Mesenchymal stem cell (in vitro differentiated cells and primary cell): ENCODE measurements at regions not wholly inside any gene's neighbourhood (a gene's known extent, or its start where the extent isn't known, plus 50 kb on each side); places are given as distances from the start of the nearest gene placed in this dataset.

Experiments used
- DNase-seq: peaks from one replicate; pipeline ENCODE4 v3.0.0-alpha.2; 2013
- H2AFZ ChIP-seq: one replicate; pipeline ENCODE4 v1.6.1; 2013; ENCODE audit warnings: low read depth, mild to moderate bottlenecking, control low read depth, inconsistent platforms, low read length, moderate library complexity
- H2AK5ac ChIP-seq: 2 replicates; pipeline ENCODE4 v1.6.1; 2013; ENCODE audit warnings: low read length, moderate library complexity, mild to moderate bottlenecking, inconsistent platforms; ENCODE audit not compliant: severe bottlenecking
- H2BK120ac ChIP-seq: one replicate; pipeline ENCODE4 v1.6.1; 2013; ENCODE audit warnings: low read depth, mild to moderate bottlenecking, inconsistent platforms, low read length, moderate library complexity
- H2BK12ac ChIP-seq, 2 experiments: one replicate each; pipeline ENCODE4 v1.6.1; 2013; ENCODE audit warnings: inconsistent platforms in 2 of 2, low read length in 2 of 2, mild to moderate bottlenecking in 2 of 2, moderate library complexity in 2 of 2, control low read depth in 1 of 2
- H2BK15ac ChIP-seq: one replicate; pipeline ENCODE4 v1.6.1; 2013; ENCODE audit warnings: mild to moderate bottlenecking, low read depth, inconsistent platforms; ENCODE audit not compliant: poor library complexity, severe bottlenecking
- H2BK5ac ChIP-seq: 2 replicates; pipeline ENCODE4 v1.6.1; 2013; ENCODE audit warnings: low read depth, mild to moderate bottlenecking, low read length, control low read depth, inconsistent platforms; ENCODE audit not compliant: poor library complexity, severe bottlenecking
- H3K14ac ChIP-seq, 2 experiments: one replicate each; pipeline ENCODE4 v1.6.1; 2013; ENCODE audit warnings: inconsistent platforms in 2 of 2, low read length in 2 of 2, control low read depth in 1 of 2, mild to moderate bottlenecking in 1 of 2, moderate library complexity in 1 of 2
- H3K18ac ChIP-seq, 2 experiments: one replicate each; pipeline ENCODE4 v1.6.1; 2013; ENCODE audit warnings: inconsistent platforms in 2 of 2, low read length in 2 of 2, control low read depth in 1 of 2, low read depth in 1 of 2, mild to moderate bottlenecking in 1 of 2
- H3K23ac ChIP-seq, 2 experiments: one replicate each; pipeline ENCODE4 v1.6.1; 2013; ENCODE audit warnings: inconsistent platforms in 2 of 2, low read length in 2 of 2, mild to moderate bottlenecking in 2 of 2, moderate library complexity in 2 of 2, control low read depth in 1 of 2
- H3K27ac ChIP-seq: 2 replicates; pipeline ENCODE4 v1.5.1; 2013; ENCODE audit warnings: mild to moderate bottlenecking, moderate library complexity, low read length, control low read depth, inconsistent platforms; ENCODE audit not compliant: poor library complexity, severe bottlenecking
- H3K27me3 ChIP-seq, 2 experiments: 2 replicates each; pipeline versions ENCODE4 v1.6.1 to v1.7.0; 2013; ENCODE audit warnings: low read length in 2 of 2, mild to moderate bottlenecking in 2 of 2, moderate library complexity in 2 of 2, control low read depth in 1 of 2, inconsistent platforms in 1 of 2; ENCODE audit not compliant: control insufficient read depth in 1 of 2, insufficient read depth in 1 of 2
- H3K36me3 ChIP-seq, 2 experiments: 2 replicates each; pipeline versions ENCODE4 v1.6.1 to v1.7.0; 2013; ENCODE audit warnings: low read length in 2 of 2, control low read depth in 1 of 2, inconsistent platforms in 1 of 2, low read depth in 1 of 2, mild to moderate bottlenecking in 1 of 2; ENCODE audit not compliant: insufficient read depth in 2 of 2, control insufficient read depth in 1 of 2
- H3K4ac ChIP-seq, 2 experiments: one replicate each; pipeline ENCODE4 v1.6.1; 2013; ENCODE audit warnings: inconsistent platforms in 2 of 2, low read length in 2 of 2, mild to moderate bottlenecking in 2 of 2, moderate library complexity in 2 of 2, control low read depth in 1 of 2, low read depth in 1 of 2
- H3K4me1 ChIP-seq: 2 replicates; pipeline ENCODE4 v1.6.1; 2013; ENCODE audit warnings: low read depth, low read length, control low read depth; ENCODE audit not compliant: control insufficient read depth, insufficient read depth
- H3K4me2 ChIP-seq: 2 replicates; pipeline ENCODE4 v1.6.1; 2013; ENCODE audit warnings: low read length, mild to moderate bottlenecking, inconsistent platforms; ENCODE audit not compliant: poor library complexity, severe bottlenecking
- H3K4me3 ChIP-seq, 2 experiments: 2 replicates each; pipeline versions ENCODE4 v1.5.1 to v1.7.0; 2013; ENCODE audit warnings: low read length in 2 of 2, mild to moderate bottlenecking in 2 of 2, control low read depth in 1 of 2, low read depth in 1 of 2; ENCODE audit not compliant: insufficient read depth in 1 of 2
- H3K79me1 ChIP-seq: replicated peaks from 2 replicates; pipeline ENCODE4 v1.6.1; 2013; ENCODE audit warnings: mild to moderate bottlenecking, control low read depth, low read length, inconsistent platforms; ENCODE audit not compliant: poor library complexity, severe bottlenecking
- H3K9ac ChIP-seq: 2 replicates; pipeline ENCODE4 v1.7.0; 2013; ENCODE audit warnings: mild to moderate bottlenecking, low read length, moderate library complexity
- H3K9me3 ChIP-seq: 2 replicates; pipeline ENCODE4 v1.7.0; 2013; ENCODE audit warnings: mild to moderate bottlenecking, low read length; ENCODE audit not compliant: control insufficient read depth
- H4K8ac ChIP-seq: one replicate; pipeline ENCODE4 v1.6.1; 2013; ENCODE audit warnings: inconsistent platforms, mild to moderate bottlenecking, low read length, moderate library complexity
- H4K91ac ChIP-seq: one replicate; pipeline ENCODE4 v1.6.1; 2013; ENCODE audit warnings: mild to moderate bottlenecking, low read length, inconsistent platforms
- WGBS: methylation state at CpG from one replicate; pipeline ENCODE4 v1.1.7; 2013; ENCODE audit warnings: mixed read lengths; 5-methylcytosine and 5-hydroxymethylcytosine counted together

DNA sequence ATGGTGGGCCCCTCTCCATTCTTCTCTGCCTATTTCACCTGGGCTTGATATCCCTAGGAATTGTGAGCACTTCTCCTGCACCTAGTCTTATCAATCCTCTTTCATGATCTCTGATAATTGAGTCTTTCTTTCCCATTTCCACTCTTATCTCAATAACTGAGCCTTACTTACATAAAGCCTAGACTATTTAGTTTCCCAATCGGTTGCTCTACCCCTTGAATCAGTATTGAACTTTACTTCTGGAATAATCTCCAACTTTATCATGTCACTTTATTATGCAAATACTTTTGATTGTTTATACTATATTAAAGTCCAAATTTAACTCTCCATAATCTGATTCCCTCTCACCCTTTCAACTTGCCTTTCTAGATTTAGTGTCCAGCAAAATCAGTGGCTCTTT lies 222.7 kb downstream of the SPRY1 start:
- H3K9ac ChIP-seq = no peak overlapping the region
- no peak overlapping the region for H3K18ac ChIP-seq
- no peak overlapping the region for H2BK5ac ChIP-seq
- H3K14ac ChIP-seq = no peak overlapping the region
- H3K4ac ChIP-seq = no peak overlapping the region
- H2BK12ac ChIP-seq = no peak overlapping the region
- H2AK5ac ChIP-seq = no peak overlapping the region
- 90% methylated on average over 1 of the region's 1 CpG for WGBS
- no peak overlapping the region for H3K4me2 ChIP-seq
- no peak overlapping the region for H2BK15ac ChIP-seq
- H2AFZ ChIP-seq = no peak overlapping the region
- H3K36me3 ChIP-seq = no peaks in the 10 kb centered on the region
- H3K4me1 ChIP-seq = no peaks in the 10 kb centered on the region
- H3K27me3 ChIP-seq = no peaks in the 10 kb centered on the region
- no peak overlapping the region for H2BK120ac ChIP-seq
- no peak overlapping the region for H4K91ac ChIP-seq
- H3K9me3 ChIP-seq = no peaks in the 10 kb centered on the region
- H3K27ac ChIP-seq = no peak overlapping the region
- no peaks in the 10 kb centered on the region for H3K79me1 ChIP-seq
- H3K23ac ChIP-seq = no peak overlapping the region
- DNase-seq = no peak
- no peak overlapping the region for H3K4me3 ChIP-seq
- no peak overlapping the region for H4K8ac ChIP-seq

DNA sequence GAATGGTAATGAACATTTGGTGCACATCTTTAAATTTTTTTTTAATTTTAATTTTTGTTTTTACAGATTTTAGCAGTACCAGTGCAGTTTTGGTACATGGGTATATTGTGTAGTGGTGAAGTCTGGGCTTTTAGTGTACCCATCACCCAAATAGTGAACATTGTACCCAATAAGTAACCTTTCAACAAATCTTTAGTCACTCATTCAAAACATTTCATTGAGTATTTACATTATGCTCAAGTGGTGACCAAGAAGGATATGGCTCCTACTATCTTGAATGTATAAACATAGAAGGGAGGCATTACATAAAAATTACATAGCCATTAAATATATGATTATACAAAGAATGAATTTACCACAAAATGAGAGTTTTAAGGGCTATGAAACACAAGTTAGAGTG lies 223.3 kb downstream of the SPRY1 start:
- Histone ChIP-seq H2BK12ac (no peak overlapping the region), H3K36me3 (no peaks in the 10 kb centered on the region), H3K27me3 (no peaks in the 10 kb centered on the region)

DNA sequence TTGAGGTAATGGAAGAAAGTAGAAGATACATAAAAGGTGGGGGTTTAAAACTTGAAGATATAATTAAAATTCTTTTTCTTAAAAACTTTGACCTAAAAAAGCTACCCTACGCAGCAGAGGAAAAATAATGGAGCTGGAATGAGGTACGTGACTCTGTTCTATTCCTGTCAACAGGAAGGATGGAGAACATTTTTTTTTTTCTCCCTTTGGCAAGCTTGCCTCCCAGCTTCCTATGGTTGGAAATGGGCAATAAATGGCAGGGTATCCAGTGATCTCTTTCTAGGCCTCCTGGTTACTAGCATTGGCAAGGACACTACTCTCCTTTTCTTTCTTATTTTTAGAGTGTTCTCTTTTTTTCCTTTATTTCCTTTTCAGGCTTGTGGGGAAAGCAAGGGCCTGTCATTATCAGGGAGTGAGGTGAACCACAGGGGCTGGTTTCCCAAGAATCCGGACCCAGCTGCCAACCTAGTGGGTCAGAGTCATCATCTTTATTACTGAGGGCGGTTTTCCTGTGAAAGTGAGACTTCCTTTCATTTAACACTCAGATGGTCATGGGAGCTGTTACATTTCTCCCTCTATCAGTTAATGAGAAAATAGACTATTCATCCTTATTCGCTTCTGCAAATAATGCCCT lies 224.6 kb downstream of the SPRY1 start:
- no peak overlapping the region for H3K4me3 ChIP-seq
- H3K23ac ChIP-seq = no peak overlapping the region
- no peak overlapping the region for H2BK120ac ChIP-seq
- H2BK15ac ChIP-seq = no peak overlapping the region
- 96% methylated on average over 2 of the region's 5 CpGs for WGBS
- H3K18ac ChIP-seq = peak overlapping the region in 1 of 2 experiments; percentile 19
- peak; percentile 39 for DNase-seq
- H3K14ac ChIP-seq = no peak overlapping the region
- no peak overlapping the region for H2BK5ac ChIP-seq
- no peaks in the 10 kb centered on the region for H3K27me3 ChIP-seq
- no peaks in the 10 kb centered on the region for H3K79me1 ChIP-seq
- no peak overlapping the region for H2AFZ ChIP-seq
- no peak overlapping the region for H3K27ac ChIP-seq
- H3K36me3 ChIP-seq = no peaks in the 10 kb centered on the region
- no peaks in the 10 kb centered on the region for H3K4me1 ChIP-seq
- no peak overlapping the region for H4K8ac ChIP-seq
- H3K9ac ChIP-seq = no peak overlapping the region
- no peak overlapping the region for H2BK12ac ChIP-seq
- no peak overlapping the region for H2AK5ac ChIP-seq
- H3K4me2 ChIP-seq = no peak overlapping the region
- H3K9me3 ChIP-seq = no peaks in the 10 kb centered on the region
- no peak overlapping the region for H4K91ac ChIP-seq
- no peak overlapping the region for H3K4ac ChIP-seq

More for the DNA sequence above, 223.3 kb downstream of the SPRY1 start:
- Histone ChIP-seq H3K4ac (no peak overlapping the region), H4K8ac (no peak overlapping the region), H3K23ac (no peak overlapping the region), H2BK120ac (no peak overlapping the region), H3K4me1 (no peaks in the 10 kb centered on the region), H3K27ac (no peak overlapping the region), H2BK5ac (no peak overlapping the region), H3K14ac (no peak overlapping the region), H3K4me2 (no peak overlapping the region), H2BK15ac (no peak overlapping the region), H3K9me3 (no peaks in the 10 kb centered on the region), H3K18ac (no peak overlapping the region), H3K4me3 (no peak overlapping the region), H4K91ac (no peak overlapping the region), H3K79me1 (no peaks in the 10 kb centered on the region), H2AFZ (no peak overlapping the region), H3K9ac (no peak overlapping the region), H2AK5ac (no peak overlapping the region)
- DNase-seq = no peak

DNA sequence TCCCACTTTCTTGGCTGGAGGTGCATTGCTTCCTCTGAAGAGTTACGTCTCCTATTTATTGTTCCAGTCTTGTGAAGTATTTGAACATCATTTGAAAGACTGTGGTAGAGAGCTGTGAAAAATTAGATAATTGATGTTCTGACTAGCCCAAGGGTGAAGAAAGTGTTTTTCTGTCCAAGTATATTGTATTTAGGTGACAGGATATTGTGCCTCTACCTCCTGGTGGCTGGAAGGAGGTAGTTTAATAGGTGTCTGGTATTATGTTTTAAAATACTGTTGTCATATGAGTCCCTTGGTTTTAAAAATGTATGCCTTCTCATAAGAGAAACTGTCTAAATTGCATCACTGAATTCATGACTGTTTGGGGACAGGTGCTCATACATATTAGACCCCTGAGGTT lies 226.0 kb downstream of the SPRY1 start:
- Histone ChIP-seq H2BK12ac (no peak overlapping the region), H2AFZ (no peak overlapping the region), H3K4me3 (no peak overlapping the region), H3K36me3 (no peaks in the 10 kb centered on the region), H3K23ac (no peak overlapping the region), H2AK5ac (no peak overlapping the region), H3K27me3 (no peaks in the 10 kb centered on the region), H3K9ac (no peak overlapping the region), H3K4me1 (no peaks in the 10 kb centered on the region), H3K4ac (no peak overlapping the region), H3K18ac (no peak overlapping the region), H4K8ac (no peak overlapping the region), H3K79me1 (no peaks in the 10 kb centered on the region), H4K91ac (no peak overlapping the region), H2BK120ac (no peak overlapping the region), H3K27ac (no peak overlapping the region), H3K4me2 (no peak overlapping the region), H3K9me3 (no peaks in the 10 kb centered on the region), H2BK15ac (no peak overlapping the region), H2BK5ac (no peak overlapping the region), H3K14ac (no peak overlapping the region)
- no peak for DNase-seq
- WGBS = 100% methylated on average over 1 of the region's 1 CpG
